MM.1S (cell line): ENCODE measurements at regions not wholly inside any gene's neighbourhood (a gene's known extent, or its start where the extent isn't known, plus 50 kb on each side); places are given as distances from the start of the nearest gene placed in this dataset.
"Not testable (repeated sequence)": the region's sequence is repeated elsewhere in the genome, so short reads cannot be mapped to it uniquely, and the experiment has no call there.

Experiments
- DNase-seq: peaks from one replicate; pipeline ENCODE4 v3.0.0-alpha.2; 2015
- H2AFZ ChIP-seq: fragments of 300-600 bp; sonication (generic); 2 replicates; pipeline ENCODE4 v1.6.0; 2016; ENCODE audit warnings: antibody characterized with exemption, low read length
- H3F3A ChIP-seq: fragments of 300-600 bp; sonication (generic); 2 replicates; pipeline ENCODE4 v1.6.1; 2016; ENCODE audit warnings: mild to moderate bottlenecking, antibody characterized with exemption, low read length, moderate library complexity, mixed read lengths; ENCODE audit not compliant: insufficient read depth
- H3K27ac ChIP-seq: fragments of 300-600 bp; sonication (generic); 2 replicates; pipeline ENCODE4 v1.5.1; 2016; ENCODE audit warnings: mild to moderate bottlenecking, low read length
- H3K27me3 ChIP-seq: fragments of 300-600 bp; sonication (generic); replicated peaks from 2 replicates; pipeline ENCODE4 v1.6.0; 2016; ENCODE audit warnings: low read length; ENCODE audit not compliant: insufficient read depth
- H3K36me3 ChIP-seq: fragments of 300-600 bp; sonication (generic); replicated peaks from 2 replicates; pipeline ENCODE4 v1.6.1; 2016; ENCODE audit warnings: mild to moderate bottlenecking, low read length, mixed read lengths; ENCODE audit not compliant: insufficient read depth
- H3K4me1 ChIP-seq: fragments of 300-600 bp; sonication (generic); 2 replicates; pipeline ENCODE4 v1.6.1; 2016; ENCODE audit warnings: low read length, mixed read lengths
- H3K4me2 ChIP-seq: fragments of 300-600 bp; sonication (generic); 2 replicates; pipeline ENCODE4 v1.6.0; 2016; ENCODE audit warnings: low read depth, low read length
- H3K4me3 ChIP-seq: fragments of 300-600 bp; sonication (generic); 2 replicates; pipeline ENCODE4 v1.5.1; 2016; ENCODE audit warnings: low read length, mixed read lengths
- H3K79me2 ChIP-seq: fragments of 300-600 bp; sonication (generic); 2 replicates; pipeline ENCODE4 v1.6.1; 2016; ENCODE audit warnings: mixed run types, low read length, mixed read lengths
- H3K9ac ChIP-seq: fragments of 300-600 bp; sonication (generic); 2 replicates; pipeline ENCODE4 v1.6.1; 2016; ENCODE audit warnings: low read length, mixed read lengths
- H3K9me2 ChIP-seq: fragments of 300-600 bp; sonication (generic); replicated peaks from 2 replicates; pipeline ENCODE4 v1.6.1; 2016; ENCODE audit warnings: mild to moderate bottlenecking, low read length, mixed read lengths; ENCODE audit not compliant: insufficient read depth
- H3K9me3 ChIP-seq: fragments of 300-600 bp; sonication (generic); replicated peaks from 2 replicates; pipeline ENCODE4 v1.6.1; 2016; ENCODE audit warnings: mild to moderate bottlenecking, low read length, mixed read lengths; ENCODE audit not compliant: insufficient read depth
- H4K20me1 ChIP-seq: fragments of 300-600 bp; sonication (generic); 2 replicates; pipeline ENCODE4 v1.6.1; 2016; ENCODE audit warnings: mild to moderate bottlenecking, low read length, moderate library complexity, mixed read lengths; ENCODE audit not compliant: insufficient read depth
- EZH2 ChIP-seq: fragments of 300-600 bp; sonication (generic); optimal IDR thresholded peaks from 2 replicates; pipeline ENCODE3; 2017; ENCODE audit warnings: low read depth, mild to moderate bottlenecking, antibody characterized with exemption, low read length, mixed read lengths
- EZH2phosphoT487 ChIP-seq: fragments of 300-600 bp; sonication (generic); IDR thresholded peaks from 2 replicates; pipeline ENCODE4 v1.6.1; 2018; ENCODE audit warnings: antibody characterized with exemption, low read length
- TF ChIP-seq, protein P1 (sequence below): fragments of 300-600 bp; sonication (generic); IDR thresholded peaks from 2 replicates; pipeline ENCODE4 v1.5.1; 2016; ENCODE audit warnings: antibody characterized with exemption, low read length, mixed read lengths

- Histone ChIP-seq H3K4me3 (no peak overlapping the region), H3K9me3 (no peaks in the 10 kb centered on the region), H3K9me2 (no peaks in the 10 kb centered on the region), H3K27ac (no peak overlapping the region), H3K79me2 (no peaks in the 10 kb centered on the region), H3K27me3 (no peaks in the 10 kb centered on the region), H2AFZ (no peak overlapping the region), H3K36me3 (no peaks in the 10 kb centered on the region), H3K4me2 (no peak overlapping the region), H3K4me1 (no peaks in the 10 kb centered on the region), H4K20me1 (no peaks in the 10 kb centered on the region), H3F3A (no peaks in the 10 kb centered on the region), H3K9ac (no peak overlapping the region)
- no peak for DNase-seq
- no peak for TF ChIP-seq EZH2
- no peak for TF ChIP-seq EZH2phosphoT487
- TF ChIP-seq, protein P1, sequence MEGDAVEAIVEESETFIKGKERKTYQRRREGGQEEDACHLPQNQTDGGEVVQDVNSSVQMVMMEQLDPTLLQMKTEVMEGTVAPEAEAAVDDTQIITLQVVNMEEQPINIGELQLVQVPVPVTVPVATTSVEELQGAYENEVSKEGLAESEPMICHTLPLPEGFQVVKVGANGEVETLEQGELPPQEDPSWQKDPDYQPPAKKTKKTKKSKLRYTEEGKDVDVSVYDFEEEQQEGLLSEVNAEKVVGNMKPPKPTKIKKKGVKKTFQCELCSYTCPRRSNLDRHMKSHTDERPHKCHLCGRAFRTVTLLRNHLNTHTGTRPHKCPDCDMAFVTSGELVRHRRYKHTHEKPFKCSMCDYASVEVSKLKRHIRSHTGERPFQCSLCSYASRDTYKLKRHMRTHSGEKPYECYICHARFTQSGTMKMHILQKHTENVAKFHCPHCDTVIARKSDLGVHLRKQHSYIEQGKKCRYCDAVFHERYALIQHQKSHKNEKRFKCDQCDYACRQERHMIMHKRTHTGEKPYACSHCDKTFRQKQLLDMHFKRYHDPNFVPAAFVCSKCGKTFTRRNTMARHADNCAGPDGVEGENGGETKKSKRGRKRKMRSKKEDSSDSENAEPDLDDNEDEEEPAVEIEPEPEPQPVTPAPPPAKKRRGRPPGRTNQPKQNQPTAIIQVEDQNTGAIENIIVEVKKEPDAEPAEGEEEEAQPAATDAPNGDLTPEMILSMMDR: no peak
Observed at GRCh38 chrX:51215856-51216255, 116.8 kb upstream of the NUDT10 start.

DNA sequence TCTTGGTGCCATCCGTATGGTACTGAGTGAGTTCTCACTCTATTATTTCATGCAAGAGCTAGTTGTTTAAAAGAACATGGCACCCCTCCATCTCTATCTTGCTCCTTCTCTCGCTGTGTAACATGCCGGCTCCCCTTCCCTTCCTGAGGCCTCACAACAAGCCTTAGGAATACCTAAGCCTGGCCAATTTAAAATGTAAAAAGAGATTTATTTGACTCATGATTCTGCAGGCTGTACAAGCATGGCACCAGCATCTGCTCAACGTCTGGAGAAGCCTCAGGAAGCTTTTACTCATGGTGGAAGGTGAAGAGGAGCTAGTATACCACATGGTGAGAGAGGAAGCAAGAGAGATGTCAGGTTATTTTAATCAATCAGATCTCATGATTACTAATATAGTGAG, 90.4 kb upstream of the NUDT10 start:
- Histone ChIP-seq H3K4me3 (no peak overlapping the region), H3K9ac (no peak overlapping the region), H4K20me1 (no peaks in the 10 kb centered on the region), H3K9me3 (no peaks in the 10 kb centered on the region), H3K9me2 (no peaks in the 10 kb centered on the region), H3K4me1 (no peaks in the 10 kb centered on the region), H3K36me3 (no peaks in the 10 kb centered on the region), H3K4me2 (no peak overlapping the region), H3F3A (no peaks in the 10 kb centered on the region), H3K27me3 (no peaks in the 10 kb centered on the region), H3K27ac (no peak overlapping the region), H2AFZ (no peak overlapping the region), H3K79me2 (no peaks in the 10 kb centered on the region)
- no peak for DNase-seq
- TF ChIP-seq EZH2 (no peak), EZH2phosphoT487 (no peak)
- TF ChIP-seq, protein P1: no peak

GRCh38 chrX:51257490-51257889, 75.1 kb upstream of the NUDT10 start:
- no peaks in the 10 kb centered on the region for H3K27me3 ChIP-seq
- no peaks in the 10 kb centered on the region for H3K9me2 ChIP-seq
- DNase-seq: no peak
- H3K9me3 ChIP-seq: no peaks in the 10 kb centered on the region
- H4K20me1 ChIP-seq: no peaks in the 10 kb centered on the region
- no peak overlapping the region for H3K27ac ChIP-seq
- H3K36me3 ChIP-seq: no peaks in the 10 kb centered on the region
- no peak overlapping the region for H3K4me3 ChIP-seq
- H3K4me1 ChIP-seq: no peaks in the 10 kb centered on the region
- TF ChIP-seq EZH2: no peak
- TF ChIP-seq, protein P1: no peak
- no peak for TF ChIP-seq EZH2phosphoT487
- no peaks in the 10 kb centered on the region for H3F3A ChIP-seq
- no peak overlapping the region for H3K4me2 ChIP-seq
- H2AFZ ChIP-seq: no peak overlapping the region
- H3K9ac ChIP-seq: no peak overlapping the region
- no peaks in the 10 kb centered on the region for H3K79me2 ChIP-seq

- H2AFZ ChIP-seq, H4K20me1 ChIP-seq, H3K27me3 ChIP-seq, H3K4me1 ChIP-seq, H3K9me3 ChIP-seq, H3K4me2 ChIP-seq, DNase-seq, H3K36me3 ChIP-seq, H3K79me2 ChIP-seq, H3F3A ChIP-seq, H3K4me3 ChIP-seq, H3K9ac ChIP-seq, H3K9me2 ChIP-seq, H3K27ac ChIP-seq: not testable (repeated sequence)
Observed at GRCh38 chrX:51262271-51262670, 70.4 kb upstream of the NUDT10 start.
